K562 (cell line): ENCODE measurements at regions not wholly inside any gene's neighbourhood (a gene's known extent, or its start where the extent isn't known, plus 50 kb on each side); places are given as distances from the start of the nearest gene placed in this dataset.

ENCODE experiments used
- ATAC-seq: fragments of 200-7000 bp; cut with Tn5 transposase; 3 replicates; pipeline ENCODE4 v1.9.1; 2020; ENCODE audit warnings: moderate library complexity
- BruUV-seq: library from RNA; stranded (reverse); fragments of 400-500 nt; replicated peaks from 2 replicates; lab custom pipeline; 2021; lab: Mats Ljungman, UMichigan
- CTCF ChIA-PET: fragments of 300-600 bp; formaldehyde crosslinking; extraction: SDS; loops from one replicate; lab custom pipeline; 2021; ENCODE audit warnings: low intra/inter-chr PET ratio; lab: Yijun Ruan, JAX
- POLR2A ChIA-PET: fragments of 300-600, 350-650 bp; sonication (Branson Sonifier 250); formaldehyde crosslinking; extraction: SDS; loops from one replicate; lab custom pipeline; 2021; ENCODE audit warnings: antibody characterized with exemption, inconsistent platforms; lab: Yijun Ruan, JAX
- DNase-seq, 4 experiments: peaks; one replicate each; pipeline versions ENCODE4 v3.0.0 to v3.0.0-alpha.2; 2011 to 2018; ENCODE audit warnings: low spot score in 3 of 4, mixed read lengths in 3 of 4; ENCODE audit errors: extremely low read depth in 1 of 4
- FAIRE-seq: peaks from 2 replicates; lab custom pipeline; 2011; peaks lifted over from hg19 to GRCh38; lab: Jason Lieb, UNC
- H2AFZ ChIP-seq: 2 replicates; pipeline ENCODE4 v1.6.0; 2011; ENCODE audit warnings: low read depth, low read length, control low read depth, inconsistent platforms
- H3K27ac ChIP-seq: fragments of 200-600 bp; 3 replicates; pipeline ENCODE4 v1.8.0; 2011; ENCODE audit warnings: low read depth, mild to moderate bottlenecking, control low read depth, inconsistent platforms, low read length, moderate library complexity, mixed read lengths; ENCODE audit errors: extremely low read depth
- H3K27me3 ChIP-seq, 2 experiments: fragments of 300-600 bp in 1 of 2; 2 replicates in 1 of 2; 3 replicates in 1 of 2; pipeline versions ENCODE4 v1.6.0 to v1.8.0; 2011; ENCODE audit warnings: inconsistent platforms in 2 of 2, low read length in 2 of 2, mild to moderate bottlenecking in 1 of 2, mixed read lengths in 1 of 2, moderate library complexity in 1 of 2; ENCODE audit not compliant: control insufficient read depth in 2 of 2, insufficient read depth in 2 of 2
- H3K36me3 ChIP-seq: fragments of 300-600 bp; 3 replicates; pipeline ENCODE4 v1.8.0; 2011; ENCODE audit warnings: mild to moderate bottlenecking, low read length, inconsistent platforms; ENCODE audit not compliant: control insufficient read depth, insufficient read depth
- H3K4me1 ChIP-seq, 2 experiments: fragments of 200-600 bp in 1 of 2; replicated peaks in 1 of 2; 2 replicates in 1 of 2; 3 replicates in 1 of 2; pipeline versions ENCODE4 v1.5.1 to v1.8.0; 2011; ENCODE audit warnings: inconsistent platforms in 2 of 2, low read length in 2 of 2, mild to moderate bottlenecking in 1 of 2, mixed read lengths in 1 of 2, moderate library complexity in 1 of 2; ENCODE audit not compliant: control insufficient read depth in 2 of 2, insufficient read depth in 2 of 2
- H3K4me2 ChIP-seq: 2 replicates; pipeline ENCODE4 v1.6.1; 2011; ENCODE audit warnings: low read length, control low read depth, inconsistent platforms, mixed read lengths; ENCODE audit not compliant: insufficient read depth
- H3K4me3 ChIP-seq: fragments of 200-600 bp; sonication (generic), shearing (Covaris generic); 2 replicates; pipeline ENCODE4 v1.5.1; 2016; ENCODE audit warnings: control low read depth, inconsistent platforms
- H3K79me2 ChIP-seq: fragments of 200-600 bp; 3 replicates; pipeline ENCODE4 v1.8.0; 2011; ENCODE audit warnings: low read length, inconsistent platforms; ENCODE audit not compliant: control insufficient read depth, insufficient read depth
- H3K9ac ChIP-seq, 2 experiments: 2 replicates each; pipeline versions ENCODE4 v1.6.0 to v1.6.1; 2011; ENCODE audit warnings: low read depth in 2 of 2, low read length in 2 of 2, control low read depth in 1 of 2, inconsistent platforms in 1 of 2, mild to moderate bottlenecking in 1 of 2, mixed read lengths in 1 of 2; ENCODE audit not compliant: insufficient read depth in 1 of 2
- H3K9me1 ChIP-seq: one replicate; pipeline ENCODE4 v1.6.0; 2011; ENCODE audit warnings: inconsistent platforms, mild to moderate bottlenecking, low read length, moderate library complexity; ENCODE audit not compliant: control insufficient read depth, insufficient read depth
- H3K9me3 ChIP-seq: replicated peaks from 2 replicates; pipeline ENCODE4 v1.5.1; 2011; ENCODE audit warnings: low read depth, low read length, inconsistent platforms; ENCODE audit not compliant: control insufficient read depth, insufficient read depth
- H4K20me1 ChIP-seq: replicated peaks from 2 replicates; pipeline ENCODE4 v1.6.1; 2011; ENCODE audit warnings: low read length, inconsistent platforms, mixed read lengths; ENCODE audit not compliant: control insufficient read depth, insufficient read depth
- MLX ChIP-seq, 2 experiments: fragments of 450-650 bp in 1 of 2; sonication (generic) in 1 of 2; formaldehyde crosslinking; conservative IDR thresholded peaks; 2 replicates each; pipeline versions ENCODE4 v1.4.0 to v1.8.1; 2020 to 2022; ENCODE audit warnings: mild to moderate bottlenecking in 1 of 2, missing genetic modification reagents in 1 of 2
- MNT ChIP-seq, 2 experiments: fragments of 450-650 bp; conservative IDR thresholded peaks; 2 replicates each; pipeline ENCODE4 v1.6.1; 2017; ENCODE audit warnings: mild to moderate bottlenecking in 2 of 2, moderate library complexity in 2 of 2
- RREB1 ChIP-seq: fragments of 250-450 bp; sonication (Bioruptor Pico); IDR thresholded peaks from 2 replicates; pipeline ENCODE4 v1.4.0; 2020
- THRAP3 ChIP-seq: fragments of 450-650 bp; IDR thresholded peaks from 2 replicates; pipeline ENCODE4 v1.6.1; 2016; ENCODE audit warnings: mild to moderate bottlenecking, inconsistent platforms, borderline replicate concordance
- ZNF282 ChIP-seq: sonication (generic); formaldehyde crosslinking; IDR thresholded peaks from 2 replicates; pipeline ENCODE4 v1.8.1; 2023; ENCODE audit warnings: missing genetic modification reagents
- ZNF408 ChIP-seq: fragments of 250-450 bp; sonication (Bioruptor Pico); IDR thresholded peaks from 2 replicates; pipeline ENCODE4 v1.4.0; 2020; ENCODE audit warnings: low read depth, mild to moderate bottlenecking, moderate library complexity
- ZNF655 ChIP-seq: fragments of 250-450 bp; sonication (Bioruptor Pico); IDR thresholded peaks from 2 replicates; pipeline ENCODE4 v1.5.0; 2021
- ZNF740 ChIP-seq, 3 experiments: fragments of 200-800 bp in 1 of 3; sonication (Bioruptor generic) in 1 of 3; sonication (generic) in 1 of 3; formaldehyde crosslinking in 1 of 3; IDR thresholded peaks; 2 replicates each; pipeline versions ENCODE4 v1.6.1 to v1.8.0; 2016 to 2022; ENCODE audit warnings: mild to moderate bottlenecking in 2 of 3, missing compliant biosample characterization in 2 of 3, missing genetic modification characterization in 2 of 3, missing genetic modification reagents in 1 of 3
- ZNF764 ChIP-seq: fragments of 250-450 bp; sonication (Bioruptor Pico); IDR thresholded peaks from 2 replicates; pipeline ENCODE4 v1.4.0; 2020; ENCODE audit warnings: low read depth, mild to moderate bottlenecking, moderate library complexity
- WGBS: fragments of 100-300 bp; shearing (Covaris generic); methylation state at CpG from one replicate; pipeline ENCODE4 v1.1.6; 2016; ENCODE audit warnings: low coverage, mixed read lengths; ENCODE audit not compliant: insufficient coverage; ENCODE audit errors: missing lambda C conversion rate; 5-methylcytosine and 5-hydroxymethylcytosine counted together
- in situ Hi-C: fragments of 300-500 bp; cut with MboI; formaldehyde crosslinking; loops from 4 replicates; pipeline ENCODE4 v1.15.0; 2018; ENCODE audit warnings: inconsistent platforms, mixed read lengths
- intact Hi-C: fragments of 100-400 bp; cut with micrococcal nuclease; formaldehyde crosslinking; loops from 2 replicates; pipeline ENCODE4 v1.14.2; 2022

GRCh38 chr13:85529218-85529594 is 270.0 kb downstream of the SLITRK6 start:
- Histone ChIP-seq H3K9ac (no peak overlapping the region), H3K27ac (no peak overlapping the region), H3K9me1 (no peaks in the 10 kb centered on the region), H3K79me2 (no peaks in the 10 kb centered on the region), H4K20me1 (no peaks in the 10 kb centered on the region), H3K4me3 (no peak overlapping the region), H3K4me2 (no peak overlapping the region), H3K27me3 (no peaks in the 10 kb centered on the region), H2AFZ (no peak overlapping the region), H3K9me3 (no peaks in the 10 kb centered on the region), H3K36me3 (no peaks in the 10 kb centered on the region), H3K4me1 (no peaks in the 10 kb centered on the region)
- ChIA-PET CTCF (no interaction called here), POLR2A (no interaction called here)
- ATAC-seq (no peak), DNase-seq (no peak), FAIRE-seq (no peak)
- no TSS peak for BruUV-seq
- 0% methylated on average over 2 of the region's 2 CpGs for WGBS
- intact Hi-C loops, result no loop called here
- in situ Hi-C loops, result no loop called here
- TF ChIP-seq RREB1 (CRISPR knock-in tag) (no peak), ZNF282 (CRISPR knock-in tag) (no peak), THRAP3 (no peak), ZNF408 (CRISPR knock-in tag) (no peak), ZNF764 (CRISPR knock-in tag) (no peak), MLX (CRISPR knock-in tag; conservative IDR thresholded peaks at IDR 0.05) (no peak), ZNF655 (CRISPR knock-in tag) (no peak), ZNF740 (CRISPR knock-in tag; IDR thresholded peaks at IDR 0.05) (no peak), ZNF740 (tag; IDR thresholded peaks at IDR 0.05) (no peak), MNT (conservative IDR thresholded peaks at IDR 0.05) (no peak)
- TF ChIP-seq, all 486 proteins: peak for 0
